GM23338 (cell line): ENCODE measurements at regions not wholly inside any gene's neighbourhood (a gene's known extent, or its start where the extent isn't known, plus 50 kb on each side); places are given as distances from the start of the nearest gene placed in this dataset.
A peak's percentile ranks its signal among the peaks of the same experiment; 100 is the strongest.

ENCODE experiments used
- ATAC-seq: fragments of 200-7000 bp; cut with Tn5 transposase; 3 replicates; pipeline ENCODE4 v1.9.1; 2020
- DNase-seq: peaks from one replicate; pipeline ENCODE4 v3.0.0-alpha.2; 2015; ENCODE audit warnings: low spot score
- H2AFZ ChIP-seq: fragments of 200-600 bp; sonication (generic); 2 replicates; pipeline ENCODE4 v1.8.0; 2016; ENCODE audit warnings: antibody characterized with exemption, mild to moderate bottlenecking, moderate library complexity
- H3F3A ChIP-seq: fragments of 200-600 bp; sonication (generic); replicated peaks from 2 replicates; pipeline ENCODE4 v1.8.0; 2017; ENCODE audit warnings: antibody characterized with exemption, mixed run types, low read depth
- H3K27ac ChIP-seq: fragments of 200-600 bp; sonication (generic); 2 replicates; pipeline ENCODE4 v1.6.1; 2016; ENCODE audit warnings: low read depth
- H3K27me3 ChIP-seq: fragments of 200-600 bp; sonication (generic); 2 replicates; pipeline ENCODE4 v1.8.0; 2016; ENCODE audit warnings: mild to moderate bottlenecking, mixed run types, moderate library complexity; ENCODE audit not compliant: insufficient read depth
- H3K36me3 ChIP-seq: fragments of 200-600 bp; sonication (generic); 2 replicates; pipeline ENCODE4 v1.8.0; 2016; ENCODE audit warnings: mild to moderate bottlenecking; ENCODE audit not compliant: insufficient read depth
- H3K4me1 ChIP-seq: fragments of 200-600 bp; sonication (generic); 2 replicates; pipeline ENCODE4 v1.8.0; 2016; ENCODE audit warnings: mild to moderate bottlenecking, moderate library complexity; ENCODE audit not compliant: insufficient read depth
- H3K4me2 ChIP-seq: fragments of 200-600 bp; sonication (generic); 2 replicates; pipeline ENCODE4 v1.7.1; 2017; ENCODE audit warnings: mixed run types
- H3K4me3 ChIP-seq: fragments of 200-600 bp; sonication (generic); 2 replicates; pipeline ENCODE4 v1.6.1; 2016; ENCODE audit warnings: mixed run types
- H3K79me2 ChIP-seq: fragments of 200-600 bp; sonication (generic); replicated peaks from 2 replicates; pipeline ENCODE4 v1.8.0; 2017; ENCODE audit warnings: mild to moderate bottlenecking; ENCODE audit not compliant: insufficient read depth
- H3K9me2 ChIP-seq: fragments of 200-600 bp; sonication (generic); 2 replicates; pipeline ENCODE4 v1.8.0; 2017; ENCODE audit not compliant: insufficient read depth
- H4K20me1 ChIP-seq: fragments of 200-600 bp; sonication (generic); replicated peaks from 2 replicates; pipeline ENCODE4 v1.8.0; 2017; ENCODE audit warnings: mild to moderate bottlenecking; ENCODE audit not compliant: insufficient read depth
- H3K27ac Mint-ChIP-seq: 2 replicates; pipeline ENCODE4 v1.8.0; 2020; ENCODE audit warnings: inconsistent platforms, mild to moderate bottlenecking, moderate library complexity, mixed read lengths
- H3K27me3 Mint-ChIP-seq: 3 replicates; pipeline ENCODE4 v1.8.0; 2022; ENCODE audit warnings: low read depth, mild to moderate bottlenecking, moderate library complexity, mixed read lengths, inconsistent platforms; ENCODE audit not compliant: insufficient read depth, poor library complexity
- H3K36me3 Mint-ChIP-seq: 3 replicates; pipeline ENCODE4 v1.8.0; 2021; ENCODE audit warnings: low read depth, mild to moderate bottlenecking, inconsistent platforms, moderate library complexity, mixed read lengths
- H3K4me1 Mint-ChIP-seq: 3 replicates; pipeline ENCODE4 v1.8.0; 2020; ENCODE audit warnings: mild to moderate bottlenecking, inconsistent platforms, mixed read lengths
- H3K4me3 Mint-ChIP-seq: 3 replicates; pipeline ENCODE4 v1.8.0; 2021; ENCODE audit warnings: moderate library complexity, mild to moderate bottlenecking, inconsistent platforms, mixed read lengths
- H3K9me3 Mint-ChIP-seq: 3 replicates; pipeline ENCODE4 v1.8.0; 2020; ENCODE audit warnings: moderate library complexity, mild to moderate bottlenecking, inconsistent platforms, mixed read lengths
- CTCF ChIP-seq, 2 experiments: fragments of 200-600 bp in 1 of 2; sonication (generic) in 1 of 2; conservative IDR thresholded peaks; 2 replicates each; pipeline versions ENCODE4 v1.5.1 to v1.6.1; 2016 to 2017; ENCODE audit warnings: antibody characterized with exemption in 2 of 2, low read depth in 2 of 2, mild to moderate bottlenecking in 2 of 2, moderate library complexity in 1 of 2
- ETS1 ChIP-seq: IDR thresholded peaks from 2 replicates; pipeline ENCODE4 v1.6.1; 2016; ENCODE audit warnings: antibody characterized with exemption
- EZH2phosphoT487 ChIP-seq: fragments of 200-600 bp; sonication (generic); IDR thresholded peaks from one replicate; pipeline ENCODE4 v1.8.1; 2018; ENCODE audit warnings: antibody characterized with exemption; ENCODE audit not compliant: unreplicated experiment
- NANOG ChIP-seq: IDR thresholded peaks from 2 replicates; pipeline ENCODE4 v1.6.1; 2016; ENCODE audit warnings: antibody characterized with exemption, borderline replicate concordance
- POLR2AphosphoS5 ChIP-seq: IDR thresholded peaks from 2 replicates; pipeline ENCODE4 v1.6.1; 2016; ENCODE audit warnings: antibody characterized with exemption, low read depth
- STAT1 ChIP-seq: IDR thresholded peaks from one replicate; pipeline ENCODE4 v1.6.1; 2016; ENCODE audit warnings: antibody characterized with exemption; ENCODE audit not compliant: unreplicated experiment
- ZNF114 ChIP-seq: fragments of 250-450 bp; sonication (Bioruptor Pico); IDR thresholded peaks from 2 replicates; pipeline ENCODE4 v1.5.0; 2020; ENCODE audit warnings: mild to moderate bottlenecking, moderate library complexity
- ZNF331 ChIP-seq: fragments of 250-450 bp; sonication (Bioruptor Pico); IDR thresholded peaks from 2 replicates; pipeline ENCODE4 v1.5.0; 2020; ENCODE audit warnings: low read depth, mild to moderate bottlenecking, moderate library complexity
- ZNF462 ChIP-seq: fragments of 250-450 bp; sonication (Bioruptor Pico); IDR thresholded peaks from 2 replicates; pipeline ENCODE4 v1.5.0; 2020; ENCODE audit warnings: mild to moderate bottlenecking, moderate library complexity

- H3K27ac Mint-ChIP-seq = no peak overlapping the region
These were observed 61.2 kb upstream of the ZFR start for GRCh38 chr5:32505756-32506155.

More at GRCh38 chr5:32505756-32506155, 61.2 kb upstream of the ZFR start:
- H3K27me3 Mint-ChIP-seq = peaks cover 27% of the 10 kb centered on the region
- Histone ChIP-seq H3K27ac (no peak overlapping the region), H4K20me1 (no peaks in the 10 kb centered on the region), H3K4me3 (no peak overlapping the region), H3K27me3 (peaks cover 50% of the 10 kb centered on the region), H3K36me3 (no peaks in the 10 kb centered on the region), H3F3A (0 out of 2 replicates have a peak, but pooled peaks cover 3% of the 10 kb centered on the region), H2AFZ (0 out of 2 replicates have a peak overlapping the region, but pooled peaks have one; percentile 18), H3K4me2 (peak overlapping the region; percentile 56), H3K79me2 (no peaks in the 10 kb centered on the region), H3K9me2 (no peaks in the 10 kb centered on the region; the same call in 1 of the 2 replicates), H3K4me1 (peaks cover 53% of the 10 kb centered on the region)
- no peaks in the 10 kb centered on the region for H3K36me3 Mint-ChIP-seq
- no peak for DNase-seq
- H3K4me1 Mint-ChIP-seq = peaks cover 54% of the 10 kb centered on the region
- H3K4me3 Mint-ChIP-seq = no peak overlapping the region; the same call in 2 of the 3 replicates
- TF ChIP-seq ZNF331 (CRISPR knock-in tag) (no peak), POLR2AphosphoS5 (no peak), ZNF462 (CRISPR knock-in tag) (no peak), ETS1 (no peak), STAT1 (no peak), CTCF (conservative IDR thresholded peaks at IDR 0.05; ENCODE audit: low read depth in 2 of 2) (no peak), NANOG (no peak), ZNF114 (no peak), EZH2phosphoT487 (no peak)
- H3K9me3 Mint-ChIP-seq = no peaks in the 10 kb centered on the region
- ATAC-seq = no peak
